Fibroblast of lung (primary cell): ENCODE measurements at regions not wholly inside any gene's neighbourhood (a gene's known extent, or its start where the extent isn't known, plus 50 kb on each side); places are given as distances from the start of the nearest gene placed in this dataset.

ENCODE experiments used
- CTCF ChIP-seq, 2 donors: IDR thresholded peaks in 1 of 2; conservative IDR thresholded peaks in 1 of 2; 1 replicate in 1 of 2; 2 replicates in 1 of 2; pipeline ENCODE4 v1.5.1; 2011 to 2012; ENCODE audit warnings: low read length in 2 of 2, control low read depth in 1 of 2, inconsistent platforms in 1 of 2, low read depth in 1 of 2, mild to moderate bottlenecking in 1 of 2
- EZH2 ChIP-seq: IDR thresholded peaks from 2 replicates; pipeline ENCODE4 v1.5.1; 2012; ENCODE audit warnings: low read length, control low read depth, mild to moderate bottlenecking; ENCODE audit errors: missing control alignments

- TF ChIP-seq CTCF (conservative IDR thresholded peaks at IDR 0.05 in 1 of 2, IDR thresholded peaks at IDR 0.05 in 1 of 2; ENCODE audit: low read depth in 1 of 2, low read length in 2 of 2): no peak
- TF ChIP-seq EZH2: no peak
Measured at GRCh38 chr5:73327908-73328455, 120.6 kb downstream of the FOXD1 start.
